Gastroesophageal sphincter (tissue), 4 donors: ENCODE measurements at regions not wholly inside any gene's neighbourhood (a gene's known extent, or its start where the extent isn't known, plus 50 kb on each side); places are given as distances from the start of the nearest gene placed in this dataset.

Source experiments
- ATAC-seq: fragments of 150-250 bp; one replicate; pipeline ENCODE4 v1.9.1; 2016; ENCODE audit warnings: mild to moderate bottlenecking, moderate library complexity
- H3K27ac ChIP-seq, 4 donors: fragments of 200-600 bp; sonication (generic) in 3 of 4; 1 replicate in 3 of 4; 2 replicates in 1 of 4; pipeline ENCODE4 v1.5.1; 2016 to 2019
- H3K27me3 ChIP-seq: fragments of 200-600 bp; sonication (generic); one replicate; pipeline ENCODE4 v1.5.1; 2019
- H3K36me3 ChIP-seq, 2 donors: fragments of 200-600 bp; sonication (generic); one replicate each; pipeline ENCODE4 v1.5.1; 2019; ENCODE audit warnings: control low read depth in 1 of 2
- H3K4me1 ChIP-seq, 3 donors: fragments of 200-600 bp; sonication (generic); 1 replicate in 2 of 3; 2 replicates in 1 of 3; pipeline ENCODE4 v1.5.1; 2016 to 2019; ENCODE audit warnings: control low read depth in 2 of 3
- H3K4me3 ChIP-seq, 2 donors: fragments of 200-600 bp; sonication (generic); one replicate each; pipeline ENCODE4 v1.5.1; 2019; ENCODE audit warnings: mild to moderate bottlenecking in 1 of 2, moderate library complexity in 1 of 2
- H3K9me3 ChIP-seq, 3 donors: fragments of 200-600 bp; sonication (generic); one replicate each; pipeline ENCODE4 v1.5.1; 2017 to 2019; ENCODE audit warnings: control low read depth in 2 of 3
- CTCF ChIP-seq, 4 experiments: fragments of 200-600 bp in 2 of 4; fragments of 450-650 bp in 2 of 4; sonication (generic) in 1 of 4; IDR thresholded peaks; one replicate each; pipeline ENCODE4 v1.5.1; 2017 to 2019; ENCODE audit warnings: antibody characterized with exemption in 4 of 4, mild to moderate bottlenecking in 2 of 4, moderate library complexity in 2 of 4
- EP300 ChIP-seq: sonication (generic); formaldehyde crosslinking; IDR thresholded peaks from one replicate; pipeline ENCODE4 v1.6.1; 2017; ENCODE audit warnings: antibody characterized with exemption, mild to moderate bottlenecking
- POLR2A ChIP-seq, 2 donors: fragments of 450-650 bp; IDR thresholded peaks; one replicate each; pipeline ENCODE4 v1.6.1; 2017; ENCODE audit warnings: antibody characterized with exemption in 2 of 2, mild to moderate bottlenecking in 2 of 2, moderate library complexity in 1 of 2
- POLR2AphosphoS5 ChIP-seq: sonication (generic); formaldehyde crosslinking; IDR thresholded peaks from one replicate; pipeline ENCODE4 v1.6.1; 2017; ENCODE audit warnings: antibody characterized with exemption
- WGBS, 2 donors: methylation state at CpG; one replicate each; pipeline ENCODE4 v1.1.5; 2018; ENCODE audit warnings: low coverage in 1 of 2; 5-methylcytosine and 5-hydroxymethylcytosine counted together

- Histone ChIP-seq H3K4me3 (no peak overlapping the region), H3K27ac (no peak overlapping the region), H3K27me3 (no peaks in the 10 kb centered on the region), H3K36me3 (no peaks in the 10 kb centered on the region), H3K9me3 (no peaks in the 10 kb centered on the region), H3K4me1 (no peaks in the 10 kb centered on the region)
- no peak for TF ChIP-seq EP300
- TF ChIP-seq CTCF (IDR thresholded peaks at IDR 0.05) = no peak
- TF ChIP-seq POLR2AphosphoS5 = no peak
- no peak for TF ChIP-seq POLR2A (IDR thresholded peaks at IDR 0.05)
- WGBS, 2 donors = 58 to 67% methylated on average over 4 of the region's 4 CpGs
- no peak for ATAC-seq
Measured at GRCh38 chr6:43876602-43877001, 106.6 kb downstream of the VEGFA start.

GRCh38 chr6:43875849-43876572 lies 106.0 kb downstream of the VEGFA start:
- no peaks in the 10 kb centered on the region for H3K27me3 ChIP-seq
- H3K9me3 ChIP-seq = no peaks in the 10 kb centered on the region
- H3K4me3 ChIP-seq = no peak overlapping the region
- WGBS, 2 donors = 0 to 100% methylated on average over 1 to 2 of the region's 14 CpGs
- H3K36me3 ChIP-seq = no peaks in the 10 kb centered on the region
- peak; percentile 23 for ATAC-seq
- TF ChIP-seq EP300 (no peak), POLR2AphosphoS5 (no peak), POLR2A (IDR thresholded peaks at IDR 0.05) (no peak), CTCF (IDR thresholded peaks at IDR 0.05) (no peak)
- H3K27ac ChIP-seq = no peak overlapping the region
- H3K4me1 ChIP-seq = no peaks in the 10 kb centered on the region

GRCh38 chr6:43874814-43875590 lies 105.0 kb downstream of the VEGFA start:
- Histone ChIP-seq H3K27me3 (no peaks in the 10 kb centered on the region), H3K4me3 (no peak overlapping the region), H3K36me3 (no peaks in the 10 kb centered on the region), H3K27ac (no peak overlapping the region), H3K4me1 (no peaks in the 10 kb centered on the region), H3K9me3 (no peaks in the 10 kb centered on the region)
- ATAC-seq = no peak
- WGBS, 2 donors = 100% methylated on average over 2 of the region's 4 CpGs; no CpG with 5 or more reads in 1 of the 2 donors
- TF ChIP-seq CTCF (IDR thresholded peaks at IDR 0.05) = no peak
- TF ChIP-seq POLR2A (IDR thresholded peaks at IDR 0.05) = no peak
- TF ChIP-seq EP300 = no peak
- no peak for TF ChIP-seq POLR2AphosphoS5

- no peak for ATAC-seq
- Histone ChIP-seq H3K4me1 (no peaks in the 10 kb centered on the region), H3K36me3 (no peaks in the 10 kb centered on the region), H3K4me3 (no peak overlapping the region), H3K27me3 (no peaks in the 10 kb centered on the region), H3K27ac (no peak overlapping the region), H3K9me3 (no peaks in the 10 kb centered on the region)
- TF ChIP-seq EP300 = no peak
- no peak for TF ChIP-seq CTCF (IDR thresholded peaks at IDR 0.05)
- TF ChIP-seq POLR2A (IDR thresholded peaks at IDR 0.05) = no peak
- no peak for TF ChIP-seq POLR2AphosphoS5
- WGBS, 2 donors = 88% methylated on average over 1 of the region's 3 CpGs; no CpG with 5 or more reads in 1 of the 2 donors
Measured at GRCh38 chr6:43873806-43874714, 104.0 kb downstream of the VEGFA start.
